Fibroblast of skin of abdomen (primary cell): ENCODE measurements at regions not wholly inside any gene's neighbourhood (a gene's known extent, or its start where the extent isn't known, plus 50 kb on each side); places are given as distances from the start of the nearest gene placed in this dataset.

Source experiments
- DNase-seq: peaks from one replicate; pipeline ENCODE4 v3.0.0-alpha.2; 2013

GRCh38 chr10:101299211-101299610 is 54.8 kb upstream of the BTRC start:
- DNase-seq, result no peak

- no peak for DNase-seq
Measured at GRCh38 chr10:101301111-101301731, 52.7 kb upstream of the BTRC start.

GRCh38 chr10:101303087-101303703 is 50.8 kb upstream of the BTRC start:
- DNase-seq, result no peak
